HEK293 (cell line): ENCODE measurements at regions not wholly inside any gene's neighbourhood (a gene's known extent, or its start where the extent isn't known, plus 50 kb on each side); places are given as distances from the start of the nearest gene placed in this dataset.
A peak's percentile ranks its signal among the peaks of the same experiment; 100 is the strongest.

Experiments used
- CTCF ChIA-PET: fragments of 350-600 bp; formaldehyde crosslinking; extraction: SDS; loops from one replicate; lab custom pipeline; 2021; ENCODE audit warnings: antibody characterized with exemption; lab: Yijun Ruan, JAX
- POLR2A ChIA-PET: fragments of 300-600 bp; formaldehyde crosslinking; extraction: SDS; loops from one replicate; lab custom pipeline; 2020; ENCODE audit warnings: antibody characterized with exemption, inconsistent platforms; lab: Yijun Ruan, JAX
- H3K27ac ChIP-seq: fragments of 200-500 bp; sonication (Bioruptor generic); 2 replicates; pipeline ENCODE4 v1.5.1; 2014; ENCODE audit warnings: low read depth, low read length, control low read depth, inconsistent platforms; ENCODE audit errors: extremely low read depth
- H3K36me3 ChIP-seq, 2 experiments: fragments of 200-500 bp in 1 of 2; sonication (Bioruptor generic) in 1 of 2; 1 replicate in 1 of 2; 2 replicates in 1 of 2; pipeline ENCODE4 v1.5.1; 2014 to 2017; ENCODE audit warnings: inconsistent platforms in 2 of 2, low read length in 2 of 2; ENCODE audit not compliant: control insufficient read depth in 2 of 2, insufficient read depth in 1 of 2
- H3K4me1 ChIP-seq: fragments of 200-500 bp; sonication (Bioruptor generic); 2 replicates; pipeline ENCODE4 v1.5.1; 2014; ENCODE audit warnings: mild to moderate bottlenecking, low read length, inconsistent platforms; ENCODE audit not compliant: control insufficient read depth, insufficient read depth
- H3K4me3 ChIP-seq: 2 replicates; pipeline ENCODE4 v1.5.1; 2011; ENCODE audit warnings: low read depth, mild to moderate bottlenecking, control low read depth, low read length, moderate library complexity
- H3K9me3 ChIP-seq: fragments of 200-500 bp; sonication (Bioruptor generic); 2 replicates; pipeline ENCODE4 v1.5.1; 2014; ENCODE audit warnings: low read depth, low read length, inconsistent platforms; ENCODE audit not compliant: control insufficient read depth, insufficient read depth
- SP7 ChIP-seq: fragments of 450-650 bp; formaldehyde crosslinking; IDR thresholded peaks from 2 replicates; pipeline ENCODE4 v1.5.1; 2016; ENCODE audit warnings: missing biosample characterization, missing genetic modification characterization
- TCF7L2 ChIP-seq: IDR thresholded peaks from 2 replicates; pipeline ENCODE4 v1.6.1; 2011; ENCODE audit warnings: low read depth, mild to moderate bottlenecking, inconsistent platforms, low read length, moderate library complexity, borderline replicate concordance
- ZBTB17 ChIP-seq: fragments of 450-650 bp; formaldehyde crosslinking; IDR thresholded peaks from 2 replicates; pipeline ENCODE4 v1.5.1; 2016; ENCODE audit warnings: missing biosample characterization, missing genetic modification characterization
- ZIC2 ChIP-seq: fragments of 450-650 bp; formaldehyde crosslinking; IDR thresholded peaks from 2 replicates; pipeline ENCODE4 v1.5.1; 2016; ENCODE audit warnings: missing biosample characterization, missing genetic modification characterization
- ZNF10 ChIP-seq: fragments of 450-650 bp; formaldehyde crosslinking; IDR thresholded peaks from 2 replicates; pipeline ENCODE4 v1.5.1; 2017; ENCODE audit warnings: missing biosample characterization, missing genetic modification characterization
- ZNF138 ChIP-seq: fragments of 450-650 bp; formaldehyde crosslinking; IDR thresholded peaks from 2 replicates; pipeline ENCODE4 v1.5.1; 2016; ENCODE audit warnings: missing biosample characterization, missing genetic modification characterization, borderline replicate concordance
- ZNF16 ChIP-seq: fragments of 450-650 bp; formaldehyde crosslinking; IDR thresholded peaks from 2 replicates; pipeline ENCODE4 v1.5.1; 2016; ENCODE audit warnings: low read depth, missing biosample characterization, missing genetic modification characterization
- ZNF426 ChIP-seq: fragments of 450-650 bp; formaldehyde crosslinking; IDR thresholded peaks from 2 replicates; pipeline ENCODE4 v1.5.1; 2017; ENCODE audit warnings: missing biosample characterization, missing genetic modification characterization, mild to moderate bottlenecking, inconsistent platforms, moderate library complexity
- ZNF521 ChIP-seq: fragments of 450-650 bp; formaldehyde crosslinking; IDR thresholded peaks from 2 replicates; pipeline ENCODE4 v1.5.1; 2017; ENCODE audit warnings: missing biosample characterization, mild to moderate bottlenecking, missing genetic modification characterization
- ZNF692 ChIP-seq: fragments of 450-650 bp; formaldehyde crosslinking; IDR thresholded peaks from 2 replicates; pipeline ENCODE4 v1.5.1; 2016; ENCODE audit warnings: missing biosample characterization, missing genetic modification characterization
- ZNF785 ChIP-seq: fragments of 450-650 bp; formaldehyde crosslinking; IDR thresholded peaks from 2 replicates; pipeline ENCODE4 v1.5.1; 2016; ENCODE audit warnings: missing biosample characterization, missing genetic modification characterization

GRCh38 chr3:72698154-72698917, 149.9 kb downstream of the SHQ1 start (continued):
- TF ChIP-seq ZNF16 (tag by site-specific recombination) (no peak), ZNF10 (tag by site-specific recombination) (no peak), ZNF138 (tag by site-specific recombination) (no peak), ZNF692 (tag by site-specific recombination) (no peak), ZNF426 (tag by site-specific recombination) (no peak)

- POLR2A ChIA-PET, result no interaction called here
- no peak overlapping the region for H3K4me3 ChIP-seq
- no peaks in the 10 kb centered on the region for H3K9me3 ChIP-seq
- no peak overlapping the region for H3K27ac ChIP-seq
- no peaks in the 10 kb centered on the region for H3K4me1 ChIP-seq
- TF ChIP-seq ZBTB17 (tag by site-specific recombination) (peak; percentile 81), ZNF521 (tag by site-specific recombination) (no peak)
- no peaks in the 10 kb centered on the region for H3K36me3 ChIP-seq
- CTCF ChIA-PET, result interaction anchor here (1.4 kb wide), 1 partner anchor 31 kb away, joined by 7 read pairs; no protein-coding TSS in a partner anchor
Observed at GRCh38 chr3:72697717-72698116, 150.5 kb downstream of the SHQ1 start.

GRCh38 chr3:72696815-72697214, 151.4 kb downstream of the SHQ1 start:
- no peak overlapping the region for H3K27ac ChIP-seq
- no peaks in the 10 kb centered on the region for H3K9me3 ChIP-seq
- CTCF ChIA-PET, result interaction anchor here (0.5 to 1.4 kb wide), 2 partner anchors 31 to 106 kb away, joined by 4 to 7 read pairs; no protein-coding TSS in a partner anchor
- POLR2A ChIA-PET, result no interaction called here
- H3K4me3 ChIP-seq, result no peak overlapping the region
- TF ChIP-seq TCF7L2, result no peak
- TF ChIP-seq, all 188 proteins: peak for 0
- Histone ChIP-seq H3K36me3 (no peaks in the 10 kb centered on the region), H3K4me1 (no peaks in the 10 kb centered on the region)

GRCh38 chr3:72694398-72694797, 153.8 kb downstream of the SHQ1 start:
- ChIA-PET CTCF (interaction anchor here (0.6 kb wide), 1 partner anchor 88 kb away, joined by 3 read pairs; no protein-coding TSS in a partner anchor), POLR2A (no interaction called here)
- no peaks in the 10 kb centered on the region for H3K9me3 ChIP-seq
- H3K36me3 ChIP-seq, result no peaks in the 10 kb centered on the region
- H3K4me1 ChIP-seq, result no peaks in the 10 kb centered on the region
- TF ChIP-seq ZNF785 (tag by site-specific recombination), result no peak
- no peak overlapping the region for H3K27ac ChIP-seq
- H3K4me3 ChIP-seq, result no peak overlapping the region

- H3K9me3 ChIP-seq, result no peaks in the 10 kb centered on the region
- TF ChIP-seq ZIC2 (peak; percentile 37), SP7 (tag by site-specific recombination) (no peak)
- ChIA-PET POLR2A (no interaction called here), CTCF (interaction anchor here (0.6 kb wide), 1 partner anchor 27 kb away, joined by 3 read pairs; no protein-coding TSS in a partner anchor)
- no peaks in the 10 kb centered on the region for H3K4me1 ChIP-seq
- no peak overlapping the region for H3K4me3 ChIP-seq
- H3K36me3 ChIP-seq, result no peaks in the 10 kb centered on the region
- H3K27ac ChIP-seq, result no peak overlapping the region
Observed at GRCh38 chr3:72692990-72693389, 155.3 kb downstream of the SHQ1 start.
